ENCODE measurements at regions not wholly inside any gene's neighbourhood (a gene's known extent, or its start where the extent isn't known, plus 50 kb on each side); places are given as distances from the start of the nearest gene placed in this dataset.

DNA sequence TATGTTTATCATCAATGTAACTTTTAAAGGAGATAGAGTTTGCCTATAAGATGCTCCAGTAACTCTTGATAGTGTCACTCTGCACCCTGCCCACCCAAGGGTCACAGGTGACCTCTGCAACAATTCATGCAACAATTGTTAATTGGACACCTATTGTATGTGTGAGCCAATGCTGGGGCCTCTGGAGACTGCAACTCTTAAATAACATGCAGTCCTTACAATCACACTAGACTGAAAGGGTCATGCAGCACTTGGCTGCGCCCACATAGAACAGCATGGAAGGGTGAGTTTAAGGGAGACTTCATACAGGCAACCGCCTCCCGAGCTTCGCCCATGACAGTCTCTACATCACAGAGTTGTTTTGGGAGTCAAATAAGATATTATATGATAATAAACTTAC, 137.1 kb upstream of the TWIST2 start:
- Histone ChIP-seq H3K9me3 (ENCODE audit: control insufficient read depth, insufficient read depth, low read length) (no peaks in the 10 kb centered on the region), H3K9ac (ENCODE audit: low read depth, low read length) (no peak overlapping the region), H3K36me3 (ENCODE audit: control insufficient read depth, insufficient read depth, low read length) (no peaks in the 10 kb centered on the region), H3K27me3 (ENCODE audit: control insufficient read depth, insufficient read depth, low read length) (no peaks in the 10 kb centered on the region), H3K4me3 (ENCODE audit: low read depth, low read length) (no peak overlapping the region), H3K4me1 (ENCODE audit: control insufficient read depth, insufficient read depth, low read length) (no peaks in the 10 kb centered on the region)

DNA sequence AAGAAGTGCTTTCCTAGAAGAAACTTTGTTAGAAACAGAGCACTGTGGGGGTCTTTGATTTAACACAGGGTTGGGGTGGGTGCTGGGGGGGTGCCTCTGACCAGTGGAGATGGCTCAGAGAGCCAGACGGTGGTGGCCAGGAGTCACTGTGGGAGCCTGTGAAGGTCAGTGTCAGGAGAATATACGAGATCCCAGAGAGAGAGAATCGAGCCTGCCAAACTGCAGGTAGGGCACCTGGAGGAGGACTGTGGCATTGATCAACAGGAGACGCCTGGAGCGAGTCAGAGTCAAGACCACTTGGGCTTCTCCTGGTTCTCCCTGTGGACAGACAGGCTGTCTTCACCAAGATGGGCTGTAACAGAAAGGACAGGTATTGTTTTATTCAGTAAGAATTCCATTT, 136.5 kb upstream of the TWIST2 start:
- no peaks in the 10 kb centered on the region for H3K4me1 ChIP-seq (ENCODE audit: control insufficient read depth, insufficient read depth, low read length)
- no peak overlapping the region for H3K4me3 ChIP-seq (ENCODE audit: low read depth, low read length)
- H3K9me3 ChIP-seq (ENCODE audit: control insufficient read depth, insufficient read depth, low read length): no peaks in the 10 kb centered on the region
- no peak overlapping the region for H3K9ac ChIP-seq (ENCODE audit: low read depth, low read length)
- H3K27me3 ChIP-seq (ENCODE audit: control insufficient read depth, insufficient read depth, low read length): no peaks in the 10 kb centered on the region
- no peaks in the 10 kb centered on the region for H3K36me3 ChIP-seq (ENCODE audit: control insufficient read depth, insufficient read depth, low read length)

DNA sequence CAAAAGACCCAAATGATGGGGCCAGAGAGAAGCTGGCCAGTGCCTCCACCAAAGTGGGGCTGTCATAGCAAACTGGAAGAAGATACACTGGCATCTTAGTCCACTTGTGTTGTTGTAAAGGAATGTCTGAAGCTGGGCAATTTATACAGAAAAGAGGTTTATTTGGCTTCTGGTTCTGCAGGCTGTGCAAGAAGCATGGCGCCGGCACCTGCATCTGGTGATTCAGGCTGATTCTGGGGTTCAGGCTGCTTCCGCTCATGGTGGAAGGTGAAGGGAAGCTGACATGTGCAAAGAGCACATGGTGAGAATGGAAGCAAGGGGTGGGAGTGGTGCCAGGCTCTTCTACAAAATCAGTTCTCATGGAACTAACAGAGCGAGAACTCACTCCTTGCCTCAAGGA, 135.9 kb upstream of the TWIST2 start:
- Histone ChIP-seq H3K27me3 (ENCODE audit: control insufficient read depth, insufficient read depth, low read length) (no peaks in the 10 kb centered on the region), H3K36me3 (ENCODE audit: control insufficient read depth, insufficient read depth, low read length) (no peaks in the 10 kb centered on the region), H3K9me3 (ENCODE audit: control insufficient read depth, insufficient read depth, low read length) (no peaks in the 10 kb centered on the region), H3K4me3 (ENCODE audit: low read depth, low read length) (no peak overlapping the region), H3K4me1 (ENCODE audit: control insufficient read depth, insufficient read depth, low read length) (no peaks in the 10 kb centered on the region), H3K9ac (ENCODE audit: low read depth, low read length) (no peak overlapping the region)

DNA sequence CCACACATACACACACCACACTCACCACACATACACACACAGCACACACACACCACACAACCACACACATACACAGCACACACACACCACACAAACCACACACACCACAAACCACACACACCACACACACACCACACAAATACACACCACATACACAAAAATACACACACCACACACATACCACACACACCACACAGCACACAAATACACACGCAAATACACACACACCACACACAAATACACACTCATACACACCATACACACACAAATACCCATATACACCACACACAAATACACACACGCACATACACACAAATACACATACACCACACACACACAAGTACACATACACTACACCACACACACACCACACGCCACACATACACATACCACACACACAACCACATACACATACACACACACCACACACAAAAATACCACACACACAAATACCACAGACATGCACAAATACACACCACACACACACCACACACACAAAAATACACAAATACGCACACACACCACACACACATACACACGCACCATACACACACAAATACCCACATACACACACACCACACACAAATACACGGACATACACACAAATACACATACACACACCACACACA, 134.6 kb upstream of the TWIST2 start:
- no peak overlapping the region for H3K9ac ChIP-seq (ENCODE audit: low read depth, low read length)
- H3K4me3 ChIP-seq (ENCODE audit: low read depth, low read length): no peak overlapping the region
- H3K36me3 ChIP-seq (ENCODE audit: control insufficient read depth, insufficient read depth, low read length): no peaks in the 10 kb centered on the region
- H3K9me3 ChIP-seq (ENCODE audit: control insufficient read depth, insufficient read depth, low read length): no peaks in the 10 kb centered on the region
- no peaks in the 10 kb centered on the region for H3K27me3 ChIP-seq (ENCODE audit: control insufficient read depth, insufficient read depth, low read length)
- no peaks in the 10 kb centered on the region for H3K4me1 ChIP-seq (ENCODE audit: control insufficient read depth, insufficient read depth, low read length)

- Histone ChIP-seq H3K9ac (ENCODE audit: low read depth, low read length) (no peak overlapping the region), H3K36me3 (ENCODE audit: control insufficient read depth, insufficient read depth, low read length) (no peaks in the 10 kb centered on the region), H3K9me3 (ENCODE audit: control insufficient read depth, insufficient read depth, low read length) (no peaks in the 10 kb centered on the region), H3K4me3 (ENCODE audit: low read depth, low read length) (no peak overlapping the region), H3K27me3 (ENCODE audit: control insufficient read depth, insufficient read depth, low read length) (no peaks in the 10 kb centered on the region), H3K4me1 (ENCODE audit: control insufficient read depth, insufficient read depth, low read length) (no peaks in the 10 kb centered on the region)
Observed at GRCh38 chr2:238714038-238714528, 133.8 kb upstream of the TWIST2 start.

DNA sequence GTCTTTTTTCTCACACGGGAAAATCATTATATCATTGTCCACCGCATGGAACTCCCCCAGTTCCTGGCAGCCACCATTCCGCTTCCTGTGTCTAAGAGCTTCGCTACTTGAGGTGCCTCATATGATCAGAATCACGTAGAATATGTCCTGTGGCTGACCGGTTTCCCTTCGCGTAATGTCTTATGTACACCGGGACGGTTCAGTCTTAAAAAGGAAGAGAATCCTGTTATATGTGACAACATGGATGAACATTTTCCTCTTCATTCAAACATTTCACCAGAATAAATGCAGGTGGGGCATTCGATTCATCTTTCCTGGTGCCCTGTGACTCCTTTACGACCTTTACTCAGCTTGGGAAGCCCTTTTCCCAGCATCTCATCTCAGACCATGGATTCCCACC, 131.7 kb upstream of the TWIST2 start:
- no peak overlapping the region for H3K9ac ChIP-seq (ENCODE audit: low read depth, low read length)
- no peaks in the 10 kb centered on the region for H3K9me3 ChIP-seq (ENCODE audit: control insufficient read depth, insufficient read depth, low read length)
- no peaks in the 10 kb centered on the region for H3K4me1 ChIP-seq (ENCODE audit: control insufficient read depth, insufficient read depth, low read length)
- H3K36me3 ChIP-seq (ENCODE audit: control insufficient read depth, insufficient read depth, low read length): no peaks in the 10 kb centered on the region
- H3K27me3 ChIP-seq (ENCODE audit: control insufficient read depth, insufficient read depth, low read length): no peaks in the 10 kb centered on the region
- H3K4me3 ChIP-seq (ENCODE audit: low read depth, low read length): no peak overlapping the region

DNA sequence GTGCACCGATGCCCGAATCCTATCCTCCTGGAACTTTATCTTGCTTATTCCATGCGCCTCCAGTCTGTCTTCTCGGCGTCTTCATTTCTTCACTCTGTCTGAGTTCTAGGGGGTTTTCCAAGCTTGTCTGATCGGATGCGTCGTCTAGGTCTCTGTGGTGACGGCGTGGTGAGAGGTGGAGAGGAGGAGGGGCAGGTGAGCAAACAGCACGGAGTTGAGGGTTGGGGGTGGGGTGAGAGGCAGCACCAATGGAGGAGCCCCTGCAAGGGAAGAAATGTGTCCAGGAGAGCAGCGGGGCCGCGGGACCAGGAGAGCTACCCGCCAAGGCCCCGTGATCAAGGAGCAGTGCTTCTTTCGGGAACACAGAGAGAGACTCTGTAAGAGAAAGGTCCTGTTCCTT, 131.3 kb upstream of the TWIST2 start:
- H3K9ac ChIP-seq (ENCODE audit: low read depth, low read length): no peak overlapping the region

DNA sequence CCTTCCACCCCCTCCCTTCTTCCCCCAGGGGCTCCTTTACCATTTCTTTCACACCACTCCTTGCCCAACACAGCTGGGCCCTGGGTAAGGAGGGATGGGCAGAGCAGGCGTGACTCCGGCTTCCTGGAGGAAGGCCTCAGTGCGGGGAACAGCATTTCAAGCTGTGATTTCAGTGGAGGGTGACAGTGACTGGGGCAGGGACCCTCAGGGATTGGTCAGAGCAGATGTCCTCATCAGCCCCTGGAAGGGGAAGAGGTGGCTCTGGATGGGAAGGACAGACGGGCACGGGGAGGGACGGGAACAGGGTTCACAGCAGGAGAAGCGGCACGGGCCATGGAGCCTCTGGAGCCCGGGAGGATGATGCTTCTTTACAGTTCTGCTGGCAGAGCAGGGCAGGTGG, 130.8 kb upstream of the TWIST2 start:
- Histone ChIP-seq H3K4me3 (ENCODE audit: low read depth, low read length) (no peak overlapping the region), H3K27me3 (ENCODE audit: control insufficient read depth, insufficient read depth, low read length) (no peaks in the 10 kb centered on the region), H3K4me1 (ENCODE audit: control insufficient read depth, insufficient read depth, low read length) (no peaks in the 10 kb centered on the region), H3K9me3 (ENCODE audit: control insufficient read depth, insufficient read depth, low read length) (no peaks in the 10 kb centered on the region), H3K36me3 (ENCODE audit: control insufficient read depth, insufficient read depth, low read length) (no peaks in the 10 kb centered on the region), H3K9ac (ENCODE audit: low read depth, low read length) (no peak overlapping the region)

More for the DNA sequence above, 131.3 kb upstream of the TWIST2 start:
- H3K4me3 ChIP-seq (ENCODE audit: low read depth, low read length): no peak overlapping the region
- no peaks in the 10 kb centered on the region for H3K36me3 ChIP-seq (ENCODE audit: control insufficient read depth, insufficient read depth, low read length)
- no peaks in the 10 kb centered on the region for H3K4me1 ChIP-seq (ENCODE audit: control insufficient read depth, insufficient read depth, low read length)
- H3K9me3 ChIP-seq (ENCODE audit: control insufficient read depth, insufficient read depth, low read length): no peaks in the 10 kb centered on the region
- H3K27me3 ChIP-seq (ENCODE audit: control insufficient read depth, insufficient read depth, low read length): no peaks in the 10 kb centered on the region

DNA sequence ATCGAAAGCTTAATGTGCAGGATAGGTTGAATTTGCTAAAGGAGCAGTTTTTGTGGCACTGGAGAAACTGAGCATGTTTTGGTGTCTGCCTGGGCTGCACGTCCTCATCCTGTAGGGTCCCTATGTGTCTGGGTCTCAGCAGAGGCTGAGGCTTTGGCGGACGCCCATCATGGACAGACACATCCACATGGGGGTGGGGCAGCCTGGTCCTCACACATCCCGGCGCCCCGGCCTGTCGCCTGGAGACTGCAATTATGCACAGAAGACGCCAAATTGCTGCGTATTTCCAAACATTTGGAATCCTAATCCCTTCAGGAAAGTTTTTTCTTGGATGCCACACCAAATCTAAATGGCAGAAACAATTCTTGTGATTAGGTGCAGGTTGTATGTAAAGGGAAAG, 128.2 kb upstream of the TWIST2 start:
- H3K36me3 ChIP-seq (ENCODE audit: control insufficient read depth, insufficient read depth, low read length): no peaks in the 10 kb centered on the region
- no peaks in the 10 kb centered on the region for H3K27me3 ChIP-seq (ENCODE audit: control insufficient read depth, insufficient read depth, low read length)
- no peaks in the 10 kb centered on the region for H3K4me1 ChIP-seq (ENCODE audit: control insufficient read depth, insufficient read depth, low read length)
- H3K9ac ChIP-seq (ENCODE audit: low read depth, low read length): no peak overlapping the region
- no peak overlapping the region for H3K4me3 ChIP-seq (ENCODE audit: low read depth, low read length)
- no peaks in the 10 kb centered on the region for H3K9me3 ChIP-seq (ENCODE audit: control insufficient read depth, insufficient read depth, low read length)

- H3K4me1 ChIP-seq (ENCODE audit: control insufficient read depth, insufficient read depth, low read length): no peaks in the 10 kb centered on the region
- H3K4me3 ChIP-seq (ENCODE audit: low read depth, low read length): no peak overlapping the region
- H3K9me3 ChIP-seq (ENCODE audit: control insufficient read depth, insufficient read depth, low read length): no peaks in the 10 kb centered on the region
- H3K36me3 ChIP-seq (ENCODE audit: control insufficient read depth, insufficient read depth, low read length): no peaks in the 10 kb centered on the region
- no peaks in the 10 kb centered on the region for H3K27me3 ChIP-seq (ENCODE audit: control insufficient read depth, insufficient read depth, low read length)
- H3K9ac ChIP-seq (ENCODE audit: low read depth, low read length): no peak overlapping the region
Observed at GRCh38 chr2:238720232-238720672, 127.6 kb upstream of the TWIST2 start.

DNA sequence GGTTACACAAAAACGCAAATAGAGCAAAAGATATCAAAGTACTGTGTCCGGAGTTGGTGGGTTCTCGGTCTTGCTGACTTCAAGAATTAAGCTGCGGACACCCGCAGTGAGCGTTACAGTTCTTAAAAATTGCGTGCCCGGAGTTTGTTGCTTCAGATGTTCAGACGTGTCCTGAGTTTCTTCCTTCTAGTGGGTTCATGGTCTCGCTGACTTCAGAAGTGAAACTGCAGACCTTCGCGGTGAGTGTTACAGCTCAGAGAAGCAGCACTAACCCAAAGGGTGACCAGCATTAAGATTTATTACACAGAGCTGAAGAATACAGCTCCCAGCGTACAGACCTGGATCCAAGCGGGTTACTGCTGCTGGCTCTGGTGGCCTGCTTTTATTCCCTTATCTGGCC, 125.7 kb upstream of the TWIST2 start:
- Histone ChIP-seq H3K36me3 (ENCODE audit: control insufficient read depth, insufficient read depth, low read length) (no peaks in the 10 kb centered on the region), H3K9me3 (ENCODE audit: control insufficient read depth, insufficient read depth, low read length) (no peaks in the 10 kb centered on the region), H3K9ac (ENCODE audit: low read depth, low read length) (no peak overlapping the region)

GRCh38 chr2:238722883-238723282, 125.0 kb upstream of the TWIST2 start:
- Histone ChIP-seq H3K4me1 (ENCODE audit: control insufficient read depth, insufficient read depth, low read length) (no peaks in the 10 kb centered on the region), H3K36me3 (ENCODE audit: control insufficient read depth, insufficient read depth, low read length) (no peaks in the 10 kb centered on the region), H3K4me3 (ENCODE audit: low read depth, low read length) (no peak overlapping the region), H3K27me3 (ENCODE audit: control insufficient read depth, insufficient read depth, low read length) (no peaks in the 10 kb centered on the region), H3K9me3 (ENCODE audit: control insufficient read depth, insufficient read depth, low read length) (no peaks in the 10 kb centered on the region), H3K9ac (ENCODE audit: low read depth, low read length) (no peak overlapping the region)

More for the DNA sequence above, 125.7 kb upstream of the TWIST2 start:
- H3K4me3 ChIP-seq (ENCODE audit: low read depth, low read length): no peak overlapping the region
- no peaks in the 10 kb centered on the region for H3K4me1 ChIP-seq (ENCODE audit: control insufficient read depth, insufficient read depth, low read length)
- H3K27me3 ChIP-seq (ENCODE audit: control insufficient read depth, insufficient read depth, low read length): no peaks in the 10 kb centered on the region
